Endothelial cell of hepatic sinusoid (primary cell): ENCODE measurements at regions not wholly inside any gene's neighbourhood (a gene's known extent, or its start where the extent isn't known, plus 50 kb on each side); places are given as distances from the start of the nearest gene placed in this dataset.

Experiments used
- in situ Hi-C: cut with HindIII; loops from 2 replicates; pipeline ENCODE4 v1.10.0; 2017; ENCODE audit warnings: low sequenced_read_pairs

GRCh38 chr7:32273297-32273696 is 203.1 kb upstream of the PDE1C start:
- in situ Hi-C loops: no loop called here

GRCh38 chr7:32266932-32267475 is 196.8 kb upstream of the PDE1C start:
- in situ Hi-C loops: loop anchor here (5.0 kb wide), 1 partner anchor 40 kb away; no protein-coding TSS in a partner anchor

- in situ Hi-C loops: loop anchor here (5.0 kb wide), 1 partner anchor 37 kb away; no protein-coding TSS in a partner anchor
Observed at GRCh38 chr7:32264702-32265284, 194.6 kb upstream of the PDE1C start.

- in situ Hi-C loops: no loop called here
Observed at GRCh38 chr7:32263611-32264010, 193.4 kb upstream of the PDE1C start.

- in situ Hi-C loops: no loop called here
Observed at GRCh38 chr7:32262315-32262714, 192.1 kb upstream of the PDE1C start.

GRCh38 chr7:32259931-32260596 is 189.9 kb upstream of the PDE1C start:
- in situ Hi-C loops: no loop called here

GRCh38 chr7:32258265-32258664 is 188.1 kb upstream of the PDE1C start:
- in situ Hi-C loops: no loop called here

- in situ Hi-C loops: no loop called here
Observed at GRCh38 chr7:32257621-32258020, 187.4 kb upstream of the PDE1C start.

GRCh38 chr7:32256811-32257210 is 186.6 kb upstream of the PDE1C start:
- in situ Hi-C loops: no loop called here

GRCh38 chr7:32256376-32256775 is 186.2 kb upstream of the PDE1C start:
- in situ Hi-C loops: no loop called here

GRCh38 chr7:32255036-32255435 is 184.8 kb upstream of the PDE1C start:
- in situ Hi-C loops: no loop called here

GRCh38 chr7:32253299-32253698 is 183.1 kb upstream of the PDE1C start:
- in situ Hi-C loops: no loop called here

GRCh38 chr7:32251659-32252058 is 181.5 kb upstream of the PDE1C start:
- in situ Hi-C loops: no loop called here

GRCh38 chr7:32250471-32251260 is 180.5 kb upstream of the PDE1C start:
- in situ Hi-C loops: no loop called here

GRCh38 chr7:32250003-32250402 is 179.8 kb upstream of the PDE1C start:
- in situ Hi-C loops: no loop called here

GRCh38 chr7:32248522-32248921 is 178.3 kb upstream of the PDE1C start:
- in situ Hi-C loops: no loop called here

GRCh38 chr7:32244806-32245345 is 174.7 kb upstream of the PDE1C start:
- in situ Hi-C loops: no loop called here

- in situ Hi-C loops: no loop called here
Observed at GRCh38 chr7:32243687-32244290, 173.6 kb upstream of the PDE1C start.

GRCh38 chr7:32242436-32242835 is 172.2 kb upstream of the PDE1C start:
- in situ Hi-C loops: no loop called here

- in situ Hi-C loops: no loop called here
Observed at GRCh38 chr7:32241636-32242035, 171.4 kb upstream of the PDE1C start.

GRCh38 chr7:32239764-32240163 is 169.6 kb upstream of the PDE1C start:
- in situ Hi-C loops: no loop called here
